AG09309 (cell line): ENCODE measurements at regions not wholly inside any gene's neighbourhood (a gene's known extent, or its start where the extent isn't known, plus 50 kb on each side); places are given as distances from the start of the nearest gene placed in this dataset.

Experiments
- DNase-seq: peaks from one replicate; pipeline ENCODE4 v3.0.0-alpha.2; 2010; ENCODE audit warnings: low read depth
- H3K4me3 ChIP-seq: 2 replicates; pipeline ENCODE4 v1.5.1; 2011; ENCODE audit warnings: mild to moderate bottlenecking, low read depth, low read length, moderate library complexity; ENCODE audit not compliant: control insufficient read depth
- CTCF ChIP-seq: IDR thresholded peaks from 2 replicates; pipeline ENCODE4 v1.5.1; 2011; ENCODE audit warnings: mild to moderate bottlenecking, low read depth, low read length, inconsistent platforms; ENCODE audit not compliant: insufficient read depth, control insufficient read depth; ENCODE audit errors: missing control alignments

GRCh38 chr18:61657066-61657732, 235.6 kb downstream of the RNF152 start:
- DNase-seq: no peak
- no peak overlapping the region for H3K4me3 ChIP-seq
- TF ChIP-seq CTCF: no peak

- TF ChIP-seq CTCF: no peak
- DNase-seq: no peak
- H3K4me3 ChIP-seq: no peak overlapping the region
These were observed 237.2 kb downstream of the RNF152 start for GRCh38 chr18:61655630-61656029.

GRCh38 chr18:61653823-61654551, 238.8 kb downstream of the RNF152 start:
- no peak for TF ChIP-seq CTCF
- H3K4me3 ChIP-seq: no peak overlapping the region
- no peak for DNase-seq

- no peak for TF ChIP-seq CTCF
- no peak for DNase-seq
- no peak overlapping the region for H3K4me3 ChIP-seq
These were observed 240.9 kb downstream of the RNF152 start for GRCh38 chr18:61651880-61652268.

GRCh38 chr18:61651145-61651879, 241.5 kb downstream of the RNF152 start:
- no peak for TF ChIP-seq CTCF
- DNase-seq: no peak
- no peak overlapping the region for H3K4me3 ChIP-seq

- no peak for TF ChIP-seq CTCF
- DNase-seq: no peak
- no peak overlapping the region for H3K4me3 ChIP-seq
These were observed 248.7 kb downstream of the RNF152 start for GRCh38 chr18:61643884-61644647.
